OCI-LY3 (cell line): ENCODE measurements at regions not wholly inside any gene's neighbourhood (a gene's known extent, or its start where the extent isn't known, plus 50 kb on each side); places are given as distances from the start of the nearest gene placed in this dataset.

Source experiments
- H2AFZ ChIP-seq: fragments of 200-600, 300-600 bp; shearing (Covaris generic); 2 replicates; pipeline ENCODE4 v1.6.0; 2014; ENCODE audit warnings: antibody characterized with exemption, low read depth, low read length
- H3K27ac ChIP-seq: fragments of 200-600, 300-600 bp; sonication (generic); 2 replicates; pipeline ENCODE4 v1.5.1; 2014; ENCODE audit warnings: mild to moderate bottlenecking, low read length, moderate library complexity, mixed read lengths
- H3K27me3 ChIP-seq: fragments of 200-600, 300-600 bp; sonication (generic); 2 replicates; pipeline ENCODE4 v1.6.1; 2014; ENCODE audit warnings: low read depth, low read length, mixed read lengths
- H3K36me3 ChIP-seq: fragments of 200-600, 300-600 bp; sonication (generic); replicated peaks from 2 replicates; pipeline ENCODE3; 2014; ENCODE audit warnings: low read depth, low read length, mixed read lengths
- H3K4me1 ChIP-seq: fragments of 300-600, 200-600 bp; sonication (generic); 2 replicates; pipeline ENCODE4 v1.6.1; 2014; ENCODE audit warnings: low read length, mixed read lengths
- H3K4me2 ChIP-seq: fragments of 200-600, 300-600 bp; sonication (generic); 2 replicates; pipeline ENCODE4 v1.6.1; 2014; ENCODE audit warnings: low read length, mixed read lengths
- H3K4me3 ChIP-seq: fragments of 300-600, 200-600 bp; sonication (generic); 2 replicates; pipeline ENCODE4 v1.5.1; 2014; ENCODE audit warnings: antibody characterized with exemption, mild to moderate bottlenecking, low read length, moderate library complexity
- H3K79me2 ChIP-seq: fragments of 300-600, 200-600 bp; shearing (Covaris generic); 2 replicates; pipeline ENCODE4 v1.6.1; 2014; ENCODE audit warnings: mild to moderate bottlenecking, low read length, mixed read lengths
- H3K9ac ChIP-seq: fragments of 300-600, 200-600 bp; shearing (Covaris generic); 2 replicates; pipeline ENCODE4 v1.6.0; 2014; ENCODE audit warnings: mild to moderate bottlenecking, low read length, moderate library complexity
- H3K9me3 ChIP-seq: fragments of 200-600, 300-600 bp; shearing (Covaris generic); 2 replicates; pipeline ENCODE4 v1.6.1; 2014; ENCODE audit warnings: low read length, mixed read lengths; ENCODE audit not compliant: insufficient read depth
- H4K20me1 ChIP-seq: fragments of 200-600, 300-600 bp; sonication (generic); 2 replicates; pipeline ENCODE4 v1.6.1; 2016; ENCODE audit warnings: low read length, mixed read lengths; ENCODE audit not compliant: insufficient read depth
- EZH2phosphoT487 ChIP-seq: fragments of 200-600 bp; shearing (Covaris generic); IDR thresholded peaks from 2 replicates; pipeline ENCODE4 v1.6.1; 2018; ENCODE audit warnings: antibody characterized with exemption, mixed run types, low read depth
- TF ChIP-seq, protein P1 (sequence below): fragments of 200-600, 300-600 bp; sonication (generic); IDR thresholded peaks from 2 replicates; pipeline ENCODE4 v1.5.1; 2014; ENCODE audit warnings: antibody characterized with exemption, low read length, low read depth

DNA sequence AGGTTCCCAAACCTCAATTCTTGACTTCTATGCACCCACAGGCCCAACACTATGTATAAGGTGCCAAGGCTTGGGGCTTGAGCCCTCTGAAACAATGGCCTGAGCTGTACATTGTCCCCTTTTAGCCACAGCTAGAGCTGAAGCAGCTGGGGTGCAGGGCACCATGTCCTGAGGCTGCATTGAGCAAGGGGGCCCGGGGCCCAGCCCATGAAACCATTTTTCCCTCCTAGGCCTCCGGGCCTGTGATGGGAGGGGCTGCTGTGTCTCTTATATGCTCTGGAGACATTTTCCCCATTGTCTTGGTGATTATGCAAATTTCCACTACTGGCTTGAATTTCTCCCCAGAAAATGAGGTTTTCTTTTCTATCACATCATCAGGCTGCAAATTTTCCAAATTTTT, 155.5 kb downstream of the FASLG start:
- Histone ChIP-seq H3K4me1 (peaks cover 70% of the 10 kb centered on the region), H3K36me3 (peaks cover 55% of the 10 kb centered on the region), H3K4me2 (no peak overlapping the region), H2AFZ (no peak overlapping the region), H3K4me3 (no peak overlapping the region), H4K20me1 (no peaks in the 10 kb centered on the region), H3K27ac (no peak overlapping the region), H3K79me2 (no peaks in the 10 kb centered on the region), H3K9me3 (peaks cover 43% of the 10 kb centered on the region; the same call in 1 of the 2 replicates), H3K9ac (no peak overlapping the region), H3K27me3 (no peaks in the 10 kb centered on the region)
- TF ChIP-seq, protein P1, sequence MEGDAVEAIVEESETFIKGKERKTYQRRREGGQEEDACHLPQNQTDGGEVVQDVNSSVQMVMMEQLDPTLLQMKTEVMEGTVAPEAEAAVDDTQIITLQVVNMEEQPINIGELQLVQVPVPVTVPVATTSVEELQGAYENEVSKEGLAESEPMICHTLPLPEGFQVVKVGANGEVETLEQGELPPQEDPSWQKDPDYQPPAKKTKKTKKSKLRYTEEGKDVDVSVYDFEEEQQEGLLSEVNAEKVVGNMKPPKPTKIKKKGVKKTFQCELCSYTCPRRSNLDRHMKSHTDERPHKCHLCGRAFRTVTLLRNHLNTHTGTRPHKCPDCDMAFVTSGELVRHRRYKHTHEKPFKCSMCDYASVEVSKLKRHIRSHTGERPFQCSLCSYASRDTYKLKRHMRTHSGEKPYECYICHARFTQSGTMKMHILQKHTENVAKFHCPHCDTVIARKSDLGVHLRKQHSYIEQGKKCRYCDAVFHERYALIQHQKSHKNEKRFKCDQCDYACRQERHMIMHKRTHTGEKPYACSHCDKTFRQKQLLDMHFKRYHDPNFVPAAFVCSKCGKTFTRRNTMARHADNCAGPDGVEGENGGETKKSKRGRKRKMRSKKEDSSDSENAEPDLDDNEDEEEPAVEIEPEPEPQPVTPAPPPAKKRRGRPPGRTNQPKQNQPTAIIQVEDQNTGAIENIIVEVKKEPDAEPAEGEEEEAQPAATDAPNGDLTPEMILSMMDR, result no peak
- TF ChIP-seq EZH2phosphoT487, result no peak

DNA sequence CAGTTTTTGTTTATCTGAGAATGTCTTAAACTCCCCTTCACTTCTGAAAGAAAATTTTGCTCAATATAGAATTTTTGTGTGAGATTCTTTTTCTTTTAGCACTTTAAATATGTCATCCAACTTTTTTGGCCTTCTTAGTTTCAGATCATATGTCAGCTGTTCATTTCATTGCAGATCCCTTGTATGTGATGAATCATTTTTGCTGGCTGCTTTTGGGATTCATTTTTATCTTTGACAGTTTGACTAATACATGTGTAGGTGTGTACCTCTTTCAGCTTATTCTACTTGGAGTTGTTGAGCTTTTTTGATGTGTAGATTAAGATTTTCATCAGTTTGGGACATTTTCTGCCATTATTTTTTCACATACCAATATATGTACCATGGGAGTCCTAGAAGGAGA, 156.8 kb downstream of the FASLG start:
- Histone ChIP-seq H3K36me3 (peaks cover 55% of the 10 kb centered on the region), H3K9me3 (peaks cover 43% of the 10 kb centered on the region; the same call in 1 of the 2 replicates), H3K4me2 (no peak overlapping the region), H2AFZ (no peak overlapping the region), H4K20me1 (no peaks in the 10 kb centered on the region), H3K27ac (no peak overlapping the region), H3K4me1 (peaks cover 70% of the 10 kb centered on the region), H3K4me3 (no peak overlapping the region), H3K9ac (no peak overlapping the region), H3K27me3 (no peaks in the 10 kb centered on the region), H3K79me2 (no peaks in the 10 kb centered on the region)
- no peak for TF ChIP-seq EZH2phosphoT487
- TF ChIP-seq, protein P1, result no peak

DNA sequence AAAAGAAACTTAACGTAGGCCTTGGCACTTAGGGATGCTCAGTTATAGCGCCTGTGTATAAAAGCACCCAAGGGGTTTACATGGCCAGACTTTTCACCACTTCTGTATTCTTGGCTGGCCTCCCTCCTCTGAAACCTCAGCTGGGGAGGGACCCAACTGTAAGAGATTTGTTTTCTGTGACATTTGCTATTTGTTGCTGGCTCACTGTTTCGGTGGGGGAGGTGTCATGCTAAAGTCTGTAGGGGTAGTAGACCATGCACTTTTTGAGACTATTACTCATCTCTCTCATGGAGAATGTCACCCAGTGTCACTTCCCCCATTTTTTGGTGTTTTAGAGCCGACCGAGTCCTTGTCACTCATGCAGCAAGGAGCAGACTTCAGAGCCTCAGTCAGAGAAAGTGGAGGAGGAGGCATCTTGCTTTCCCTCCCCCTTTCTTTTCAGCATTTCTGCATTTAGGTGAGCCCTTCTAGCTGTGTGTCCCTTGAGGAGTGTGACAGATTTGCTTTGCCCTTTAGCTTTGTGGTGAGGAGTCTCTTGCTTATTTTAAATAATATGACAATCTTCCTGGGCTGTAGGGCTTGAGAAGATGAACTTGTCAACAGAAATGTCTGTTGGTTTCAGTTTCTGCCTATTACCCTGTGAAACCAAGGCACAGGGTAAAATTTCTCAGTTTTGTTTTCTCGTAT, 160.1 kb downstream of the FASLG start:
- Histone ChIP-seq H3K36me3 (peaks cover 28% of the 10 kb centered on the region), H3K27me3 (no peaks in the 10 kb centered on the region), H3K4me1 (peaks cover 74% of the 10 kb centered on the region), H3K27ac (peak overlapping the region; percentile 91), H3K4me2 (peak overlapping the region; percentile 76), H3K9ac (peak overlapping the region; percentile 76), H4K20me1 (no peaks in the 10 kb centered on the region), H2AFZ (no peak overlapping the region), H3K79me2 (no peaks in the 10 kb centered on the region), H3K9me3 (peaks cover 18% of the 10 kb centered on the region; the same call in 1 of the 2 replicates), H3K4me3 (peak overlapping the region; percentile 64)
- peak; percentile 83 for TF ChIP-seq EZH2phosphoT487
- TF ChIP-seq, protein P1, result no peak

DNA sequence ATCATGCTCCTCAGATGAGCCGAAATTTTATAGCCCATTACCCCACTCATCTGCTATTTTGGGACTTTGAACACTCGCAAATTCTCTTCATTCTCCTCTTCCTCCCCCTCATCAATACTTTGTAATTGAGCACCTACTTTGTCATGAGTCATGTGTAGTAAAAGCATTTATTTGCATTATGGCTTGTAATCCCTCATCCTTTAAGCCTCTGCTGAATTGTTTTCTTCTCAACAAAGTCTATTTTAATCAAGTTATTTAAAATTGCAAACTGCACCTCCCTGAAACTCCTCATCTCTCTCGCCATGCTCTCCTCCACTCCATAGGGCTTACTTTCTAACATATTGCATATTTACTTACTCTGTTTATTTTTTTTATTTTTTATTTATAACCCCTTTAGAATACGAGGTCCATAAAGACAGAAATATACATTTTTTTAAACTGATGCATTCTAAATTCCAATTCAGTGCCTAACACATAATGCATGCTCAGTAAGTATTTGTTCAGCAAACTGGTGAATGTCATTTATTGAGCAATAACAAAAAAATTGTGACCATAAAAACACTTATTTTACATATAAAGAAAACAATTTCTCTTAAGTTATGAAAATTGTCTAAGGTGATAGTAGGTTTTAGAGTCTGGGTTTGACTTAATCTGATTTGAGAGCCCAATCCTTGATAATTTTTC, 161.7 kb downstream of the FASLG start:
- H2AFZ ChIP-seq, result peak overlapping the region; percentile 37
- H4K20me1 ChIP-seq, result no peaks in the 10 kb centered on the region
- H3K4me3 ChIP-seq, result peak overlapping the region; percentile 63
- H3K9me3 ChIP-seq, result peaks cover 8% of the 10 kb centered on the region; the same call in 1 of the 2 replicates
- peak overlapping the region; percentile 75 for H3K9ac ChIP-seq
- H3K27ac ChIP-seq, result peak overlapping the region; percentile 91
- no peaks in the 10 kb centered on the region for H3K79me2 ChIP-seq
- H3K4me2 ChIP-seq, result peak overlapping the region; percentile 76
- no peaks in the 10 kb centered on the region for H3K27me3 ChIP-seq
- peaks cover 90% of the 10 kb centered on the region for H3K4me1 ChIP-seq
- peaks cover 16% of the 10 kb centered on the region for H3K36me3 ChIP-seq
- no peak for TF ChIP-seq EZH2phosphoT487
- TF ChIP-seq, protein P1, result no peak
